ENCODE measurements at regions not wholly inside any gene's neighbourhood (a gene's known extent, or its start where the extent isn't known, plus 50 kb on each side); places are given as distances from the start of the nearest gene placed in this dataset.

- H3K9me3 ChIP-seq: no peaks in the 10 kb centered on the region
- no peak overlapping the region for H3K4me3 ChIP-seq
- DNase-seq (ENCODE audit: low spot score): no peak
- no peaks in the 10 kb centered on the region for H3K27me3 ChIP-seq (replicated peaks; ENCODE audit: insufficient read depth)
- H3K4me1 ChIP-seq (replicated peaks): no peaks in the 10 kb centered on the region
- H3K36me3 ChIP-seq: no peaks in the 10 kb centered on the region
- intact Hi-C loops (cut with DNase I): no loop called here
- WGBS: 88% methylated on average over 8 of the region's 8 CpGs
- no peak for TF ChIP-seq POLR2A (IDR thresholded peaks at IDR 0.05)
- TF ChIP-seq CTCF (IDR thresholded peaks at IDR 0.05): no peak
- H3K27ac ChIP-seq: no peak overlapping the region
Observed at GRCh38 chr1:223030871-223031400, 112.1 kb downstream of the TLR5 start.

- no peaks in the 10 kb centered on the region for H3K27me3 ChIP-seq (replicated peaks; ENCODE audit: insufficient read depth)
- H3K4me1 ChIP-seq (replicated peaks): no peaks in the 10 kb centered on the region
- TF ChIP-seq POLR2A (IDR thresholded peaks at IDR 0.05) (no peak), CTCF (IDR thresholded peaks at IDR 0.05) (no peak), POLR2AphosphoS5 (IDR thresholded peaks at IDR 0.05) (no peak)
- intact Hi-C loops (cut with DNase I): no loop called here
- 75% methylated on average over 11 of the region's 11 CpGs for WGBS
- DNase-seq (ENCODE audit: low spot score): no peak
- no peak overlapping the region for H3K27ac ChIP-seq
- no peak overlapping the region for H3K4me3 ChIP-seq
- H3K36me3 ChIP-seq: no peaks in the 10 kb centered on the region
- H3K9me3 ChIP-seq: no peaks in the 10 kb centered on the region
Observed at GRCh38 chr1:223031733-223032601, 111.1 kb downstream of the TLR5 start.

- TF ChIP-seq POLR2A (IDR thresholded peaks at IDR 0.05) (no peak), POLR2AphosphoS5 (IDR thresholded peaks at IDR 0.05) (no peak), CTCF (IDR thresholded peaks at IDR 0.05) (no peak)
- H3K27me3 ChIP-seq (replicated peaks; ENCODE audit: insufficient read depth): no peaks in the 10 kb centered on the region
- H3K36me3 ChIP-seq: no peaks in the 10 kb centered on the region
- DNase-seq (ENCODE audit: low spot score): no peak
- no peaks in the 10 kb centered on the region for H3K4me1 ChIP-seq (replicated peaks)
- whole genome bisulfite sequencing: 51% methylated on average over 3 of the region's 3 CpGs
- no peak overlapping the region for H3K4me3 ChIP-seq
- H3K9me3 ChIP-seq: no peaks in the 10 kb centered on the region
- no peak overlapping the region for H3K27ac ChIP-seq
- intact Hi-C loops (cut with DNase I): no loop called here
Observed at GRCh38 chr1:223033658-223034057, 109.4 kb downstream of the TLR5 start.

DNA sequence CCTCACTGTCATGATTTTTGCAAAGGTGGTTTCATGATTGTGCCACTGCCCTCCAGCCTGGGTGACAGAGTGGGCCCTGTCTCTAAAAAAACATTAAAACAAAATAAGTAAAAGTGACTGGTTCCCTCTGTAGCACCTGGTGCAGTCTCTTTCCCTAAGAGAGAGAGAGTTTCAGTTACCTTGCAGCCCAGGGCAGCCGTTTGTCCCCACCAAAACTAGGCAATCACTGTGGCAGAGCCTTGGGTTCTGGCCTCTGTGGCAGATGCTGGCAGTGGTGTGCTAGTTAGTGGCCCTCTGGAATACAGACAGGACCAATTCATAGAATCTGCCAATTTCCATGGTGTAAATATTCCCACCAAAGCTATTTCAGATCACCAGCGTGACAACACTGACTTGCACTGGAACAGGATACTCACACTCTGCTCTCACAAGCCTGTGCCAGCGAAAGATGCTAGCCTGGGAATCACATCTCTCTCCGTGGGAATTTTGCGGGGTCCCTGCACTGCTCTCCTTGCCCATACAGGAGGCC, 108.7 kb downstream of the TLR5 start:
- Histone ChIP-seq H3K36me3 (no peaks in the 10 kb centered on the region), H3K9me3 (no peaks in the 10 kb centered on the region), H3K27ac (no peak overlapping the region), H3K4me3 (no peak overlapping the region), H3K27me3 (replicated peaks; ENCODE audit: insufficient read depth) (no peaks in the 10 kb centered on the region), H3K4me1 (replicated peaks) (no peaks in the 10 kb centered on the region)
- WGBS: 93% methylated on average over 5 of the region's 5 CpGs
- intact Hi-C loops (cut with DNase I): no loop called here
- TF ChIP-seq POLR2A (IDR thresholded peaks at IDR 0.05): no peak
- no peak for TF ChIP-seq POLR2AphosphoS5 (IDR thresholded peaks at IDR 0.05)
- TF ChIP-seq CTCF (IDR thresholded peaks at IDR 0.05): no peak
- no peak for DNase-seq (ENCODE audit: low spot score)
